T-helper 1 cell (primary cell): ENCODE measurements at regions not wholly inside any gene's neighbourhood (a gene's known extent, or its start where the extent isn't known, plus 50 kb on each side); places are given as distances from the start of the nearest gene placed in this dataset.
"Not testable (repeated sequence)": the region's sequence is repeated elsewhere in the genome, so short reads cannot be mapped to it uniquely, and the experiment has no call there.

Experiments used
- DNase-seq, 5 donors: peaks; one replicate each; pipeline ENCODE4 v3.0.0-alpha.2; 2012 to 2020

DNA sequence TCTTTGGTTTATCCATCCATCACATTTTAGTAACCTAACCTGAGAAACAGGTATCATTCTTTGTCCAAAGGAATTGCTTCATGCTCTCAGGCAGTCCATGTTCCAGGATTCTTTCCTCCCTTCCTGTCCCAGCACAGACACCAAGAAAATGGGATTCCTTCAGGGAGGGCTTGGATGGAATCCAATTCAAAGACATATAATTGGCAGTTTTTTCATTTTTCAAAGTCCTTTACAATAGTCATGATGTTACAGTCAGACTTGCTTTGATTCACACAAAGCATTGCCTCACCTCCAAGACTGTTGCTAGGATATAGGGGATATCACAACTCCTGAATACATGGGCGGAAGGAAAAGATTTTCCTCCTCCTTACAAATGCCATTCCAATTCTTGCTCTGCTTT is 241.4 kb upstream of the ACVR2A start:
- DNase-seq, result no peak

DNA sequence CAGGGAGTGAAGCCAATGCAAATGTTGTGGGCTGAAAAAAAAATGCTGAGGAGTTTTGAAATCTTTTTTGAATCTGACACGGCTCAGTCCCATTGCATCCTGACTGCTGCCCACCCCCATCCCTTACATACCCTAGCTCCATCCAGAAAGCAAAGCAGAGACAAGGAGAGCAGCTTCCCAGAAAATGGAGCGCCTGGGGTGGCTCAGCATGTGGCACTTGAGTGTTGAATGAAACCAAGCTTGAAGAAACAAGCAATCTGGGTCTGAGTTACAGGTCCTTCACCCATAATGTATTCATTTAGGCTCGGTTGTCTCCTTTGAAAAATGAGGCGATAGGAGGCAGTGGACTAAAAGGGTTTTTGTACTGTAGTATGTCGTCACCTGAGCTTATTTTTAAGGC is 244.2 kb upstream of the ACVR2A start:
- no peak for DNase-seq

DNA sequence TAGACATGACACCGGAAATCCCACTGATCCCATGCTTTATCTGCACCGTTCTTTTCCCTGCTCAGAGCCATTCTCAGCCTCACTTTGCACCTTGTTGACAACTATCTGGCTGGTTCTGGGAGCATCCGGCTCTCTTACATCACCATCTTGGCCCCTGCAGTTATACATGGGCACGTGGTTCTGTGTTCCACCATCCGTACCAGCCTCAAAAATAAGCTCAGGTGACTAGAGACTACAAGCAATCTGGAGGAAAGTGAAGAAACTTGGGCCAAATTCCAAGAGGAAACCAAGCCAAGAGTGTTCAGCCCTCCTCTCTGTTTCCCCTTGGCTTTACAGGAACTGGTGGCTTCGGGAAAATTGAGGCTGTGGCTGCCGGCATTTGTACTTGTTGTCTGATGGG is 244.6 kb upstream of the ACVR2A start:
- no peak for DNase-seq

DNA sequence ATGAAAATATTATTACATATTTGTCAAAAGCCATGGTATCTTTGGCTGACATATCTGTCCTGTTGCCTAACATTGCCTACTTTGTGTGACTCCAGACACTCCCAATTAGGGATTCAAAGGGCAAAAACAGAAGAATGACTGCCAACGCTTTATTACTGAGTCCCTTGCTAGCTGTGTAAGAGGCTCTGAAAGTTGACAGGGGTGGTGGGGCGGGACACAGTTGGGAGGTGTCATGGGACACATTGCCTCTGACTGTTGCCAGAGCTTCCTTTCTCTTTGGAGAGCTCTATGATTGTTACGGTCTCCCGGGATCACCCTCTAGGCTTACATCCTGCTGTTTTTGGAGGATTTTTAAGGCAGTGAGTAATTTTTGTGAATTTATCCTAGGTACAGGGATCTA is 249.6 kb upstream of the ACVR2A start:
- no peak for DNase-seq

DNA sequence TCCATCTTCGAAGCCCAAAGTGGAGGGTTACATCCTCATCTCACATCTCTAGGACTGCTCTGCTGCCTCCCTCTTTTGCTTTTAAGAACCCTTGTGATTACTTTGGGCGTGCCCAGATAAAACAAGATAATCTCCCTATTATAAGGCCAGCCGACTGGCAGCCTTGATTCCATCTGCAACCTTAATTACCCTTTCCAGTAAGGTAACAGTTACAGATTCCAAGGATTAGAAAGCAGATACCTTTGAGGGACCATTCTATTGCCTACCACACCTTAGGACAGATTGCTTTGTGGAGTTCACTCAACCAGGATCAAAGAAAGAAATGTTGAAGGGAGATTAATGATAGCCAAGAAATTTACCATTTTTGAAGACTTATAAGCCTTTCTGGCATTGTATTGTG is 250.8 kb upstream of the ACVR2A start:
- DNase-seq, result no peak

DNA sequence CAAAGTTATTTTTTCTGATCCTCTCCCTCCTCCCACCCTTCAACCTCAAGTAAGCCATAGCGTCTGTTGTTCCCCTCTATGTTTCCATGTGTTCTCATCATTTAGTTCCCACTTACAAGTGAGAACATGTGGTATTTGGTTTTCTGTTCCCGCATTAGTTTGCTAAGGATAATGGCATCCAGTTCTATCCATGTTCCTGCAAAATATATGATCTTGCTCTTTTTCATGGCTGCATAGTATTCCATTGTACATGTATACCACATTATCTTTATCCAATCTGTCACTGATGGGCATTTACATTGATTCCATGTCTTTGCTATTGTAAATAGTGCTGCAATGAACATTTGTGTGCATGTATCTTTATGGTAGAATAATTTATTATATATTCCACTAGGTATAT is 252.0 kb upstream of the ACVR2A start:
- DNase-seq, result not testable (repeated sequence)

DNA sequence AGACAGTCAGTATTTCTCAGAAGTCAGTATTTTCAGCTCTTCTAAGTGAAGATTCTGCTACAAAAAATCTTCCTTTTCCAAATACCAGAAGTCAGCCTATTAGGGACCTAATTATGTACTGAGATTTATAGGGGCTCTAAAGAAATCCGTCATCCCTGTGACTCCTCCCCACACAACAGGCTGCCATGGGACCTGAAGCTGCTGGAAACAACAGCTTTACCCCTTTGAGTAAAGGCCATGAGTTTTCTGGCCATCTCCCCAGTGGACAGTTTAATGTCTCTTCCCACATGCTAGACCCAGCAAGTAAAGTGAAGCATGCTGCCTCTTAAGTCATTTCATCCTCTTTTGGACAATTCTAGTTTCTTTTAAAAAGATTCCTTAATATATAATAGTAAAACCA is 255.7 kb upstream of the ACVR2A start:
- DNase-seq, result no peak

DNA sequence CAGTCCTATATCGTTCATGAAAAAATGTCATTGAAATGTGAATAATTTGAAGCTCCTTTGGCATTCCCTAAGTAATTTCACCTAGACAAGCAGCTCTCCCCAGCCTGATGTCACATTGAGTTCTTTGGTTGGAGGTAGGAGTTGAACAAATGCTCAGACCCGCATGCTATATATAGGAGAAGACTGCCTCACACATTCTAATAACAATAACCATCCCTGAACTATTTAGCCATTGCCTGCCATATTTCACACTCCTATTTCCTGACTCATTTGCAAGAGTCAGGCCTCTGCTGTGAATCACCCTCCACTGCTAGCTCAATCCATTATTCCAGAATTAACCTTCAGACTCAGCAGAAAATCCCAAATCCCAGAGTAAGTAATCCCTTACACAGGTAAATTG is 256.6 kb upstream of the ACVR2A start:
- no peak for DNase-seq

DNA sequence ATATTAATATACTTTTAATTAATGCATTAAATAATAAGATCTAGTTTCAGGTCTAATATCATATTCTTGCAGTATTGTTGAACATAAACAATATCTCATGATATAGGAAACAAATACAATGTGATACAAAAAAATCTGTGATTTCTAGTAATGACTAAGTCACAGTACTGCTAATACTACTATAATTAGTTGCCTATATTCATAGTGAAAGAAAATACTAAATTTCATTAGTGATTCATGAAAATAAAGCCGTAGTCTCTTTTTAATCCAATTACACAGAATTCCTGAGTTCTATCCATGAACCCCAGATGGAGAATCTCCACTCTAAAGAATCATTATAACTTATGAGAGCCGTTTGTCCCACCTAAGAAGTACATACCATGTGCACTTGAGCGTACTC is 266.3 kb upstream of the ACVR2A start:
- DNase-seq, result no peak

DNA sequence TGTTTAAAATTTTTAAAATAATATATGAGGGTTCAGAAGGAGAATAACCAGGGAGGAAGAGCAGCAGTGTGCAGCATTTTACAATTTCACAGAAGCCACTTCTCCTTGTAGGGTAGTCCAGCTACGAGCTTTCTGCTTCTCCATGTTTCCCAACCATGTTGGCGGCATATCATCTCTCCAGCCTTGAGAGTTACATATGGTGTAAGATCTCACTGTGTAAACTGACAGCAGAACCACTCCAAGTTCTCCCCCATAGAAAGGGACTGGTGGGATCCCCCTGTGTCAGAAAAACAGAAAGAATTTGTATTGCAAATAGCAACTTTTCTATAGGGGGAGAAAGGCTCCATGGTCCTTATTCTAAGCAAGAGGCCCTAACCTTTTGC is 266.8 kb upstream of the ACVR2A start:
- no peak for DNase-seq

DNA sequence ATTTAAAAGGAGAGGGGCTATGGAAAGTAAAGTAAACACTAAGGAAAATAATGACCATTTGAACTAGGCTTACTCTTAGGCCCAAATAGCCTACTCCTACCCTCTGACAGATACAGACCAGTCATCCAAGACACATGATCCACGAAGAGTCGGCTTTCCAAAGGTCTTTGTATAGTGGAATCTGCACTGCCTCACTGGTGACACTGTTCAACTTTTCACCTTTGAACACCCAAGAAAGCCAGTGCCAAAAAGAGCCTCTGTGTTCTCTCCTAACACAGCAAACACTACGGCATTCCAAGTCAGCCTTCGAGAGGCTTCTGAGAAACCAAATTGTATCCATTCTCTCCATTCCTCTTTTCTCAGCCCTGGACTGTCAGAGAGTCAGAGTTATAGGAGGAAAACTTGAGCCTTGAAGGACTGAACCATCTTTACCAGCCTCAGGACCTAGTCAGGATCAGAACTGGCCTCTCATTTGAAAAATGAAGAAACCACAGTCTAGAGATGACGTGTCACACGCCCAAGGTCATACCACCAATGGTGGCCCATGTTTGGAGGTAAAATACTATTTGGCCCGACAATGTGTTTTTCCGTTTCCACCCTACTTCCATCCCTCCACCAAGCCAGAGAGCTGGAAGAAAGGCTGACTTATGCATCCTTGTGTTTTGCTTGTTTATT is 267.4 kb upstream of the ACVR2A start:
- no peak for DNase-seq

DNA sequence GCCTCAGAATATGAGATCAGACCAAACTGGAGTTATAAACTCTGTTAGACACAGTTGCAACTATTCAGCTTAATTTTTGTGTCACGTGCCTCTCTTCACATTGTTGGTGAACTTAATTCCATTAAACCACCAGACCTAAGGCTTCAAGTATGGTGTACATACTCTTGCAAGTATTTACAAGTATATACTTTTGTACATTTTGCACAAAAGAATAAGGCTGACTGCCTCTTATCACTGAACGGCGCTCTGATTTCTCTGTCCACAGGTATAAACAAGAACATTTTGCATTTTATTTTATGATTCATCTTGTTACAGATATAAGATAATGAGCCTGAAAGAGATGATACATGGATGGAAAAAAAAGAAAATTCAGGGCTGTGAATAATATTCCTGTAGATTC is 269.7 kb upstream of the ACVR2A start:
- DNase-seq, result no peak

DNA sequence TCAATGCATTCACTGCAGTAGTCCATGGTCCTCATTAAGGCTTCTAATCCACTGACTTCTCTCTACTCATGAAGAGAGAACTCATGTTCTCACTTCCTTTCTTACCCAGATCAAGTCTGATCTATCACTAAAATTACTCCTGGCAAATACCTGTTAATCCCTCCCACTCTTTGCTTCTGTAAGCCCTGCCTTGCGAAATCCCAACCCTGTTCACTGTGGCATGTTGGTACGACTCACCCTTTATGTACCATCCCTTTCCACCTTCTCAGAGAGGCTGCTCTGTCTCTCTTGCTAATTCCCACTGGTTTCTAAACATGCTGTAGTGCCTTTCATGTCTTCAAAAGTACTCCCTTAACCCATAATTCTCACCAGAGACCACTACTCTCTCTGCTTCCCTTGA is 272.2 kb upstream of the ACVR2A start:
- DNase-seq, result no peak

DNA sequence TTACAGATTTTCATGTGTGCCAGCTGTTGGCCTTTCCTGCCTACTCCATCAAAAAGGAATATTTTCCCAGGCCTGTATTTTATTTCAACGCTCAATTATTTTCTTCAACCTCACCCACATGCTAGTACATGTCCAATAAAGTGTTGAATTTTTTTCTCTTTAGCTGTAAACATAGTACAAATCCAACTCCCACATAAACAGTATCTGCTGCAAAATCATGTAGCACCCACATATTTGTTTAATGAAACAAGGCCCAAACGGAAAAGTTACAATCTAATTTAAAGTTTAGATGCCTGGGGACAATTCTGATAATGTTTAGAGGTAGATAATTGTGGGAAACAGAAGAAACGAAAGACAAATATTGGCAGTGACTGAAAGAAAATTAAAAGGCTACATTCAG is 275.4 kb upstream of the ACVR2A start:
- DNase-seq, result no peak

DNA sequence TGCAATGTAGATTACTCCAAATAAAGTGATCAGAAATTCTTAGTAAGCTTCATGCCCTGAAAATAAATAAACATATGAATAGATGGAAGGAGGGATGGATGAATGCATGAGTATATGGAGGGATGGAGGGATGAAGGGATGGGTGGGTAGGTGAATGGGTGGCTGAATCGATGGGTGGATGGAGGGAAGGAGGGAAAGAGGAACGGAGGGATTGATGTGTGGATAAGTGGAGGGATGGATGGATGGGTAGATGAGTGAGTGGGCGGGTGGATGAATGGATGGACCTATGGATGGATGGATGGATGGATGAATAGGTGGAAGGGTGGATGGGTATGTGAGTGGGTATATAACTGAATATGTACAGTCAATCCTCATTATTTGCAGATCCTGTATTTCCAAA is 276.7 kb upstream of the ACVR2A start:
- DNase-seq, result no peak

DNA sequence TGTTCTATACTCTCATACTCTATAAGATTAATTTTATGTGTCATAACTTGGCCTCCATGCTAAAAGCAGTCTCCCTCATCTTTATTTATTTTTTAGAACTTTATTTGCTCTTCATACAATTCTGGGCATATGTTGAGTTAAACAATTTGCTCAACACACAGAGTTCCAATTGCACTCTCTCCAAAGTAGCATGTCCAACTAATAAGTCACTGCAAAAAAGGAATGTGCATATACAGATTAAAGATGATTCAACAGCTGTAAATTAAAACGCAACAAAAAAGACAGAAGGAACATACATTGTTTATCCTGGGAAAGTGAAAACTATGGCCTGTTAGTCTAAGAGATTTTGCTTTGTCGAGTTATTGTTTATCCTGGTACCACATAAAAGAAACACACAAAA is 277.7 kb upstream of the ACVR2A start:
- DNase-seq, result no peak

DNA sequence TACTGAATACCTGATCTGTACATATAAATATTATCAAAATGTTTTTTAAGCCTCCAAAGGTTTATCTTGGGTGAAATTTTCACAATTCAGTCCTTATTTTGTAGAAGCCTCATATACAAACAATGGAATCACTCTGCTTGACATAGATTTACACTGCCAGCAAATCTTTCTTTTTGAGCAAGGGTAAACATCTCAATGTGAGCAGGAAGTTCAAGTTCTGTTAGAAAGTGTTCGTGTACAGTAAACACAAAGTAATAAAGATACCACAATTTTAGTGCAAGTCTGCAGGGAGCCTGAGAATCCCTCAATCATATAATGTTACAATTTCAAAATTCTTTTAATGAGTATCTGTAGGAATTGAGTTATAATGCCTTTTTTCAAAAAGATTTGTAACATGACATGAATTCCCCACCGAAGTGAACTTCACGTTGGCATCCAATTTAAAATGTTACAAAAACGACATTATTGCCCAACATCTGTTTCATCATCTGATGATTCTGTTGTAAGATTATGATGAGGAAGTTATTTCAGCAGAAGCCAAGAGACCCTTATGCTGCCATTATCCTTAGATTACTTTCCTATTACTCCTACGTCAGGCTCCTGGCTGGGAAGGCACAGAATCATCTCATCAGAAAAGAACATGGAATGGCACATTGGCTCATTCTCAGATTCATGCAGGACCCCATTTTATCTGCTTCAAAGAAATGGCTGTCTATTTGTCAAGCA is 283.9 kb upstream of the ACVR2A start:
- no peak for DNase-seq

DNA sequence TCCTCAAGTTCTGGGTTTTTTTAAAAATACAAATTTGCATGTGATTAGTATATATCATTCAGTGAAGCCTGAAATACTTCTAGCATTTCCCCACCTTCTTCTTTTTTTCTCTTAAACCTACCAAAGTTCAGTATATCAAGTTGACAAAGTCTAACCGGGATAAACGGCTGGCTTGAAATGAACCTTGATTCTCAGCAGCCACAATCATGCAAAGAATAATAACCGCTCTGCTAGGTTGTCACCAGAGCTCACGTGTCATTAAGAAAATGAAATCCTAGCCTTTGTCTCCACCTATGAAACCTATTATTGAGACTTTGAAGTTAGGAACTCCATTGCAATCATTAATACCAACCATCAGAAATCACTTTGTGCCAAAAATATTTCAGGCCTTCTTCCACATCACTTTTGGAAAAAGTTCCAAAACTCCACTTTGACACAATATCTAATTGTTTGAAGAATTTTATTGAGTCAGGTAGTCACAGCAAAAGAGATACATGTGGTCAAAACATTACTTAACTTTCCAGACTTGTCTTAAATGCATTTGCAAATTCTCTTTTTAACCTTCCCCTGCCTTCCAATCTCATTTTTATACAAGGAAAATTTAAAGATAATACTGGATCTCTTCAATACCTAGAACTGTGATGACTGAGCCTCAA is 285.6 kb upstream of the ACVR2A start:
- no peak for DNase-seq

DNA sequence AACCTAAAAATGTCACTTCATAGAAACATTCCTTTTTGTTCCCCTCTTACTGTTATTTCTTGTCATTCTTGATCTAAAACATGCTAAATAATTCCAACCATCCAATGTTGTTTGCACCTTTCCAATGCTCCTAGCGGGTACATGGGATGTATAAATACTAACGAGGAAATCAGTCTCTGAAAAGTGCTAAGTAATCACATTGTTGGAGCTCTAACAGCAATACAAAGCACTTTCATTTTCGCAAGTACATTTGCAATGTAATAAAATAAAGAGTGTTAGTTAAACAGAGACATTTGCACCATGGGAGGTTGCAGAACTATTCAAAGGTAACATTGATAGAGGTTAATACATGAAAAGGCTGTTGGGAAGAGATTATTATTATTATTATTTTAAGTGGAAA is 286.2 kb upstream of the ACVR2A start:
- no peak for DNase-seq

DNA sequence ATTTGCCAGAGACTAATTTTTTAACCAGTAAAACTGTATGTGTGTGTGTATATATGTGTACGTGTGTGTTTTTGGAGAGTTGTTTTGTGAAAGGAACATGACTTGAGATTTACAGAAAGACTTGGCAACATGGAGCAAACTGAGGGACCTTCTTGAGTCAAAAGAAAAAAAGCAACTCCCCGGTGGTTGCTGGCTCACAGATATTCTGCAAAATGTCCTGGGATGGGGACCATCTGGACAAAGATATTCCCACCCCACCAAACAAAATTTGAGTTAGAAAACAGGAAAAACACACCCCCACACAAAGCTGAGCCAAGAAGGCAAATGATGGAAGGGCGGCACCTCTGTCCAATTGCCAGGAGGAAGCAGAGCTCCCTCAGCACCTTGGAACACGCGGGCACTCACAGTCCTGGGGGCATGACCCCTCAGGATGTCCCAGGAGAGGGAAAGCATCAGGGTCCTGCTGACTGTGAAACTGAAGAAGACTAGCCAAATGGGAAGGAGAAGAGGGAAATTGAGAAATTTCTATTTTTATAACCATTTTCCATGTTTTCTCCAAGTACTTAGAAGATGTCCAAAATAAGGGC is 290.2 kb upstream of the ACVR2A start:
- no peak for DNase-seq

DNA sequence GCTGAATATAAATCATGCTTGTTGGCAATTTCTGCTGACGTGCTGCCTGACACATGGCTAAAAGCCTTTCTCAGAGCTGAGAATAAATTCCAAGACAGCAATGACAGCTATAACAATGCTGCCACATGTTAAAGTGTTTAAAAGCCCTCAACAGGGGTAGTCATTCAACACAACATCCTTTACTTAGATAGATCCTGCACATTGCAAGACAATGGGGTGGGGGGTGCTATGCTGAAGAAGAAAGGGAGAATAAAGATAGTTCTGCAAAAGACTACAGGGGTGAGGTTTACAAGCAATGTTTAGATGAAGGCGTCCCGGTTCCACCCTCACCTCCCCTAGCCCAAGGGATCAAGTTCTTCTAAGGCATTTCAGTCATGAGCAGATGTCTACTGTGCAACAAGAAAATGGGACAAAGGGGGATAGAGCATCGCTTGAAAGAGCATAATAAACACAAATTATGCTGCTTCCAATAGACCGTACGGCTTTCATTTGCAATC is 291.0 kb upstream of the ACVR2A start:
- no peak for DNase-seq

DNA sequence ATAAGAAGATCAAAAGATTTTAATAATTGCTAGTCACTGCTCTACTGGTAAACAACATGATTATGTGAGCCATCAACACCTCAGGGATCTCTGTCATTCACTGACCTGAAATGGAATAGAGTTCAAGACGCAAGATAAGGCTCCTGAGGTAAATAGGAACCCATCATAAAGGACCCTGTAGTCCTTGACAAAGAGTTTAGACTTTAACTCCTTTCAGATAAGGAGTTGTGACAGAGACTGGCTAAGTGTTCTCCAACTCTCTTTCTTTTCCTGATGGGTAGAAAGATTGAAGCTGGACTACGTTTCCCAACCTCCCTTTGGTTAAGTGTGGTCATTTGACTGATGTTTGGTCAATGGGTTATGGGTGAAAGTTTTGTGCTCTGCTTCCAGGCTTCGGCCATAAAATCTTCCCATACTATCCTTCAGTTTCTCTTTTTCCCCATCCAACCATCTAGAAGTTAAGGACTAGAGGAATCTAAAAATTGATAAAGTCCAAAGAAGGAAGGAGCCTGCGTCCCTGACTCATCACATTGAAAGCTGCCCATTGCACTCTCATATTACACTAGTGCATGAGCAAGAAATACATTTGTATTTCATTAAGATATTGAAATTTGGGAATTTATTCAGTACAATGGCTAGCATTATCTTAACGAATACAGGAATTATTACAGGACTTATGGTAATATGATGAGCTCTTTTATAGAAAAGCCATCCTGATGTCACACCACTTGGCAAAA is 293.7 kb upstream of the ACVR2A start:
- DNase-seq, result no peak

DNA sequence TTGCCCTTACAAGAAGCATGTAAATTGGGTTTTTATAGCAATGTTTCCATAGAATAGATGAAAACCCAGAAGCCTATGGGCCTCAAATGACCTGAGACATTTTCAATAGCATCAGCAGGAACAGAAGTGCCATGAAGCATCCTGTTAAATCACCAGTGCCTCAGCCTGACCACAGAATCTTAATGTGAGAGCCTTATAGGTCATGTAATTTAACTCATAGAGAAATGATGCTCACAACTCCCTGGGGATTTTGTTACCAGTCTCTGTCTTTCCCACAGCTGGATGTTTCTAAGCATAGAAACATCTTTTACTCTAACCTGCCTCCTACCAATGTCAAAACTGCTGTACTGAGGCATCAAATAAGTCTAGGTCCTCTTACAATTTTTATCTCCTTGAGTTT is 295.8 kb upstream of the ACVR2A start:
- no peak for DNase-seq
